ENCODE measurements at regions not wholly inside any gene's neighbourhood (a gene's known extent, or its start where the extent isn't known, plus 50 kb on each side); places are given as distances from the start of the nearest gene placed in this dataset.

DNA sequence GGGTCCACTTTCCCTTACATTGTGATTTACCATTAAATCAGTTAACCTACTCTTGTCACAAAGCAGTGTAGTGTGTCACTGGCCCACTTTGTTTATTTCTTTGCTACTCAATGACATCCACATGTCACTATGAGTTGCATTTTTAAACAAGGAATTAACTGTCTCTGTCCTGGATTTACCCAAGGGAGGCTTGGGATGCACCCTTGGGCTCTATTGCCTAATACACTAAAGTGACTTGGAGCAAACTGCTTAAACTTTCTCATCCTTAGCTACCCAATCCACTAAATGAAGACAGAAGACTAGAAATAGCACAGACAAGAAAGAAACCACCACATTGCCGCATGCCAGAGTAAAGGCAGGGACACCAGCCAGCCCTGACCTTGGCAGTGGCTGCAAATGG lies 136.2 kb upstream of the TIAM1 start:
- Mint-ChIP-seq H3K27ac (no peak overlapping the region), H3K9me3 (peaks cover 42% of the 10 kb centered on the region), H3K27me3 (ENCODE audit: insufficient read depth, low read depth) (peaks cover 12% of the 10 kb centered on the region), H3K4me1 (peaks cover 23% of the 10 kb centered on the region), H3K4me3 (no peak overlapping the region), H3K36me3 (peaks cover 41% of the 10 kb centered on the region)
- DNase-seq (ENCODE audit: low spot score), result no peak
- no peak overlapping the region for H3K4me3 ChIP-seq
- no peak overlapping the region for H3K27ac ChIP-seq
- H3K9me3 ChIP-seq (ENCODE audit: low read depth), result no peaks in the 10 kb centered on the region
- TF ChIP-seq EZH2phosphoT487 (IDR thresholded peaks at IDR 0.05), result no peak
- TF ChIP-seq, protein P1, sequence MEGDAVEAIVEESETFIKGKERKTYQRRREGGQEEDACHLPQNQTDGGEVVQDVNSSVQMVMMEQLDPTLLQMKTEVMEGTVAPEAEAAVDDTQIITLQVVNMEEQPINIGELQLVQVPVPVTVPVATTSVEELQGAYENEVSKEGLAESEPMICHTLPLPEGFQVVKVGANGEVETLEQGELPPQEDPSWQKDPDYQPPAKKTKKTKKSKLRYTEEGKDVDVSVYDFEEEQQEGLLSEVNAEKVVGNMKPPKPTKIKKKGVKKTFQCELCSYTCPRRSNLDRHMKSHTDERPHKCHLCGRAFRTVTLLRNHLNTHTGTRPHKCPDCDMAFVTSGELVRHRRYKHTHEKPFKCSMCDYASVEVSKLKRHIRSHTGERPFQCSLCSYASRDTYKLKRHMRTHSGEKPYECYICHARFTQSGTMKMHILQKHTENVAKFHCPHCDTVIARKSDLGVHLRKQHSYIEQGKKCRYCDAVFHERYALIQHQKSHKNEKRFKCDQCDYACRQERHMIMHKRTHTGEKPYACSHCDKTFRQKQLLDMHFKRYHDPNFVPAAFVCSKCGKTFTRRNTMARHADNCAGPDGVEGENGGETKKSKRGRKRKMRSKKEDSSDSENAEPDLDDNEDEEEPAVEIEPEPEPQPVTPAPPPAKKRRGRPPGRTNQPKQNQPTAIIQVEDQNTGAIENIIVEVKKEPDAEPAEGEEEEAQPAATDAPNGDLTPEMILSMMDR (IDR thresholded peaks at IDR 0.05), result no peak
- no peak for TF ChIP-seq EZH2 (IDR thresholded peaks at IDR 0.05)
- H3K9ac ChIP-seq, result no peak overlapping the region
- peak overlapping the region; percentile 52 for H3K4me2 ChIP-seq
- no peak overlapping the region for H2AFZ ChIP-seq (replicated peaks)
- peaks cover 30% of the 10 kb centered on the region for H4K20me1 ChIP-seq (ENCODE audit: low read depth)
- no peaks in the 10 kb centered on the region for H3K27me3 ChIP-seq
- H3K36me3 ChIP-seq, result no peaks in the 10 kb centered on the region
- H3K79me2 ChIP-seq (ENCODE audit: low read depth), result peaks cover 65% of the 10 kb centered on the region
- H3K4me1 ChIP-seq, result peaks cover 24% of the 10 kb centered on the region
- H3F3A ChIP-seq (ENCODE audit: low read depth), result peaks cover 19% of the 10 kb centered on the region

DNA sequence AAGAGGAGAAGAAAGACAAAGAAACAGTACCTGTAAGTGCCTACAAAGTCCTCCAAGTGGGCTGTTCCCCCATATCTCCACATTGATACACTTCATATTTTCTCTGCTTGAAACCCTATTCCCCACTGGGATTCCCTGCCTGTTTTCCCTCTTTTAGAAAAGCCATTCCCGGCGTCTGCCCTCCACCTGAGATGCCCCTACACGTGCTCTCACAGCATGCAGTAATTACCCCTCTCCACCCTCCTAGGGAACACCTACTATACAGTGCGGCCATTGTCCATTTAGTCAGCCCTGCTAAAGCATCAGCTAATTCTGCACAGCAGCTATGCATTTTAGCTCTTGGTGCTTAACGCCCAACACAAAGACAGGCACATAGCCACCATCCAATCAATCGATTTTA lies 135.7 kb upstream of the TIAM1 start:
- H3F3A ChIP-seq (ENCODE audit: low read depth), result peaks cover 18% of the 10 kb centered on the region
- TF ChIP-seq, protein P1 (IDR thresholded peaks at IDR 0.05), result no peak
- TF ChIP-seq EZH2 (IDR thresholded peaks at IDR 0.05) (no peak), EZH2phosphoT487 (IDR thresholded peaks at IDR 0.05) (no peak)
- peaks cover 61% of the 10 kb centered on the region for H3K79me2 ChIP-seq (ENCODE audit: low read depth)
- no peak overlapping the region for H2AFZ ChIP-seq (replicated peaks)
- no peak overlapping the region for H3K9ac ChIP-seq
- H3K9me3 Mint-ChIP-seq, result peaks cover 37% of the 10 kb centered on the region
- peaks cover 24% of the 10 kb centered on the region for H3K4me1 ChIP-seq
- peaks cover 23% of the 10 kb centered on the region for H3K4me1 Mint-ChIP-seq
- H3K36me3 Mint-ChIP-seq, result peaks cover 36% of the 10 kb centered on the region
- DNase-seq (ENCODE audit: low spot score), result peak; percentile 35
- H3K4me3 ChIP-seq, result no peak overlapping the region
- no peak overlapping the region for H3K27ac Mint-ChIP-seq
- H4K20me1 ChIP-seq (ENCODE audit: low read depth), result peaks cover 30% of the 10 kb centered on the region
- peaks cover 12% of the 10 kb centered on the region for H3K27me3 Mint-ChIP-seq (ENCODE audit: insufficient read depth, low read depth)
- H3K27me3 ChIP-seq, result no peaks in the 10 kb centered on the region
- H3K4me2 ChIP-seq, result peak overlapping the region; percentile 52
- no peaks in the 10 kb centered on the region for H3K36me3 ChIP-seq
- H3K27ac ChIP-seq, result no peak overlapping the region
- no peak overlapping the region for H3K4me3 Mint-ChIP-seq
- H3K9me3 ChIP-seq (ENCODE audit: low read depth), result no peaks in the 10 kb centered on the region

DNA sequence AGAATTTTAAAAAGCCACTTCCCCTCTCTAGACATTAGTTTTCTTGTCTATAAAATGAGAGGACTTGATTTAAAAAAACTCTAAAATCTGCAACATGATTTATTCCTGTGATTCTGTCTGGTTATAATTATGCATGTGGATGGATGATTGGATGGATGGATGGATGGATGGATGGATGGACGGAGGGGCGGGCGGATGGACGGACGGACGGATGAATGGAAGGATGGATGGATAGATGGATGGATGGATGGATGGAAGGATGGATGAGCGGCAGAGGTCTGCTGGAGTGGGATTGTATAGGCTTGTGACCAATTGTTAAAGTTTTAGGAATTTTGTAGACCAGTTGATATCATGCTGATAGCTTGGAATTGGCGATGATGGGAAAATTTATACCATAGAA lies 135.2 kb upstream of the TIAM1 start:
- H3K4me1 Mint-ChIP-seq, result peaks cover 23% of the 10 kb centered on the region
- no peaks in the 10 kb centered on the region for H3K27me3 ChIP-seq
- H3K9me3 ChIP-seq (ENCODE audit: low read depth), result no peaks in the 10 kb centered on the region
- peaks cover 58% of the 10 kb centered on the region for H3K79me2 ChIP-seq (ENCODE audit: low read depth)
- H3K4me1 ChIP-seq, result peaks cover 24% of the 10 kb centered on the region
- H3K4me3 Mint-ChIP-seq, result no peak overlapping the region
- peaks cover 34% of the 10 kb centered on the region for H3K36me3 Mint-ChIP-seq
- peaks cover 13% of the 10 kb centered on the region for H3F3A ChIP-seq (ENCODE audit: low read depth)
- no peak overlapping the region for H2AFZ ChIP-seq (replicated peaks)
- H3K4me3 ChIP-seq, result no peak overlapping the region
- DNase-seq (ENCODE audit: low spot score), result no peak
- H4K20me1 ChIP-seq (ENCODE audit: low read depth), result peaks cover 30% of the 10 kb centered on the region
- H3K27ac Mint-ChIP-seq, result no peak overlapping the region
- no peaks in the 10 kb centered on the region for H3K36me3 ChIP-seq
- no peak overlapping the region for H3K9ac ChIP-seq
- no peak overlapping the region for H3K4me2 ChIP-seq
- TF ChIP-seq EZH2 (IDR thresholded peaks at IDR 0.05) (no peak), EZH2phosphoT487 (IDR thresholded peaks at IDR 0.05) (no peak)
- TF ChIP-seq, protein P1 (IDR thresholded peaks at IDR 0.05), result no peak
- peaks cover 33% of the 10 kb centered on the region for H3K9me3 Mint-ChIP-seq
- no peak overlapping the region for H3K27ac ChIP-seq
- H3K27me3 Mint-ChIP-seq (ENCODE audit: insufficient read depth, low read depth), result peaks cover 10% of the 10 kb centered on the region
